IPS-20b (cell line): ENCODE measurements at regions not wholly inside any gene's neighbourhood (a gene's known extent, or its start where the extent isn't known, plus 50 kb on each side); places are given as distances from the start of the nearest gene placed in this dataset.
"Not testable (repeated sequence)": the region's sequence is repeated elsewhere in the genome, so short reads cannot be mapped to it uniquely, and the experiment has no call there.

Experiments used
- H3K27ac ChIP-seq: one replicate; pipeline ENCODE4 v1.5.1; 2013; ENCODE audit warnings: low read length
- H3K27me3 ChIP-seq: 2 replicates; pipeline ENCODE4 v1.6.1; 2013; ENCODE audit warnings: mild to moderate bottlenecking, low read length, inconsistent platforms; ENCODE audit not compliant: insufficient read depth
- H3K36me3 ChIP-seq: 2 replicates; pipeline ENCODE4 v1.6.1; 2013; ENCODE audit warnings: low read depth, mild to moderate bottlenecking, inconsistent platforms, low read length, moderate library complexity; ENCODE audit not compliant: insufficient read depth
- H3K4me1 ChIP-seq: 2 replicates; pipeline ENCODE4 v1.6.1; 2013; ENCODE audit warnings: mild to moderate bottlenecking, control low read depth, inconsistent platforms, low read length, moderate library complexity; ENCODE audit not compliant: insufficient read depth
- H3K4me3 ChIP-seq: 2 replicates; pipeline ENCODE4 v1.5.1; 2013; ENCODE audit warnings: mild to moderate bottlenecking, low read length, inconsistent platforms
- H3K9ac ChIP-seq: 2 replicates; pipeline ENCODE4 v1.6.1; 2013; ENCODE audit warnings: low read depth, mild to moderate bottlenecking, inconsistent platforms, low read length, moderate library complexity
- H3K9me3 ChIP-seq: 2 replicates; pipeline ENCODE4 v1.6.1; 2013; ENCODE audit warnings: mild to moderate bottlenecking, low read depth, low read length, inconsistent platforms; ENCODE audit not compliant: insufficient read depth

- no peak overlapping the region for H3K27ac ChIP-seq
- H3K4me3 ChIP-seq: no peak overlapping the region
- H3K36me3 ChIP-seq: no peaks in the 10 kb centered on the region
- H3K9ac ChIP-seq: no peak overlapping the region
- H3K27me3 ChIP-seq: no peaks in the 10 kb centered on the region
- H3K9me3 ChIP-seq: no peaks in the 10 kb centered on the region
- no peaks in the 10 kb centered on the region for H3K4me1 ChIP-seq
Observed at GRCh38 chr17:34024806-34025551, 230.1 kb upstream of the CCL2 start.

- H3K27ac ChIP-seq, H3K4me3 ChIP-seq, H3K36me3 ChIP-seq, H3K4me1 ChIP-seq, H3K9ac ChIP-seq, H3K9me3 ChIP-seq, H3K27me3 ChIP-seq: not testable (repeated sequence)
Observed at GRCh38 chr17:34030601-34031000, 224.5 kb upstream of the CCL2 start.

GRCh38 chr17:34032305-34032704 lies 222.8 kb upstream of the CCL2 start:
- not testable (repeated sequence) for H3K36me3 ChIP-seq, H3K4me3 ChIP-seq, H3K27me3 ChIP-seq, H3K4me1 ChIP-seq, H3K9me3 ChIP-seq, H3K9ac ChIP-seq, H3K27ac ChIP-seq

GRCh38 chr17:34038786-34039185 lies 216.3 kb upstream of the CCL2 start:
- not testable (repeated sequence) for H3K27ac ChIP-seq, H3K36me3 ChIP-seq, H3K4me1 ChIP-seq, H3K4me3 ChIP-seq, H3K27me3 ChIP-seq, H3K9me3 ChIP-seq, H3K9ac ChIP-seq

GRCh38 chr17:34039213-34039612 lies 215.9 kb upstream of the CCL2 start:
- not testable (repeated sequence) for H3K27me3 ChIP-seq

GRCh38 chr17:34039759-34040555 lies 215.1 kb upstream of the CCL2 start:
- H3K4me1 ChIP-seq, H3K27ac ChIP-seq, H3K4me3 ChIP-seq, H3K27me3 ChIP-seq, H3K36me3 ChIP-seq, H3K9ac ChIP-seq, H3K9me3 ChIP-seq: not testable (repeated sequence)

More at GRCh38 chr17:34039213-34039612, 215.9 kb upstream of the CCL2 start:
- not testable (repeated sequence) for H3K9ac ChIP-seq, H3K4me3 ChIP-seq, H3K4me1 ChIP-seq, H3K36me3 ChIP-seq, H3K27ac ChIP-seq, H3K9me3 ChIP-seq

GRCh38 chr17:34045990-34046389 lies 209.1 kb upstream of the CCL2 start:
- Histone ChIP-seq H3K9ac (no peak overlapping the region), H3K27ac (no peak overlapping the region), H3K9me3 (peaks cover 6% of the 10 kb centered on the region; the same call in 1 of the 2 replicates), H3K4me3 (no peak overlapping the region), H3K4me1 (no peaks in the 10 kb centered on the region), H3K36me3 (no peaks in the 10 kb centered on the region), H3K27me3 (no peaks in the 10 kb centered on the region)

- Histone ChIP-seq H3K9ac (no peak overlapping the region), H3K27ac (no peak overlapping the region), H3K36me3 (no peaks in the 10 kb centered on the region), H3K27me3 (no peaks in the 10 kb centered on the region), H3K4me3 (no peak overlapping the region), H3K9me3 (peaks cover 4% of the 10 kb centered on the region; the same call in 1 of the 2 replicates), H3K4me1 (no peaks in the 10 kb centered on the region)
Observed at GRCh38 chr17:34051046-34051445, 204.0 kb upstream of the CCL2 start.

- Histone ChIP-seq H3K27ac (no peak overlapping the region), H3K4me3 (no peak overlapping the region), H3K9me3 (peaks cover 6% of the 10 kb centered on the region; the same call in 1 of the 2 replicates), H3K4me1 (no peaks in the 10 kb centered on the region), H3K27me3 (no peaks in the 10 kb centered on the region), H3K9ac (no peak overlapping the region), H3K36me3 (no peaks in the 10 kb centered on the region)
Observed at GRCh38 chr17:34054495-34054894, 200.6 kb upstream of the CCL2 start.

GRCh38 chr17:34055606-34056005 lies 199.5 kb upstream of the CCL2 start:
- Histone ChIP-seq H3K9ac (no peak overlapping the region), H3K36me3 (no peaks in the 10 kb centered on the region), H3K27me3 (no peaks in the 10 kb centered on the region), H3K4me1 (no peaks in the 10 kb centered on the region), H3K9me3 (peaks cover 6% of the 10 kb centered on the region; the same call in 1 of the 2 replicates), H3K27ac (no peak overlapping the region), H3K4me3 (no peak overlapping the region)

- no peak overlapping the region for H3K9ac ChIP-seq
- H3K4me3 ChIP-seq: no peak overlapping the region
- H3K9me3 ChIP-seq: peaks cover 6% of the 10 kb centered on the region; the same call in 1 of the 2 replicates
- no peaks in the 10 kb centered on the region for H3K4me1 ChIP-seq
- H3K27me3 ChIP-seq: no peaks in the 10 kb centered on the region
- no peaks in the 10 kb centered on the region for H3K36me3 ChIP-seq
- H3K27ac ChIP-seq: no peak overlapping the region
Observed at GRCh38 chr17:34059423-34060220, 195.5 kb upstream of the CCL2 start.
